Transverse colon (tissue), 4 donors: ENCODE measurements at regions not wholly inside any gene's neighbourhood (a gene's known extent, or its start where the extent isn't known, plus 50 kb on each side); places are given as distances from the start of the nearest gene placed in this dataset.
"Not testable (repeated sequence)": the region's sequence is repeated elsewhere in the genome, so short reads cannot be mapped to it uniquely, and the experiment has no call there.

Experiments
- DNase-seq: peaks from one replicate; pipeline ENCODE4 v3.0.0-alpha.2; 2019
- H3K27ac ChIP-seq, 4 donors: fragments of 200-600 bp; sonication (generic); 2 replicates each; pipeline ENCODE4 v1.5.1; 2016 to 2018; ENCODE audit warnings: inconsistent platforms in 4 of 4
- H3K27me3 ChIP-seq: fragments of 200-600 bp; sonication (generic); 2 replicates; pipeline ENCODE4 v1.5.1; 2017; ENCODE audit warnings: inconsistent platforms
- H3K36me3 ChIP-seq, 4 donors: fragments of 200-600 bp; sonication (generic); 2 replicates each; pipeline ENCODE4 v1.5.1; 2017 to 2019; ENCODE audit warnings: inconsistent platforms in 4 of 4
- H3K4me1 ChIP-seq, 4 donors: fragments of 200-600 bp; sonication (generic); 2 replicates each; pipeline ENCODE4 v1.5.1; 2017 to 2020; ENCODE audit warnings: inconsistent platforms in 4 of 4
- H3K4me3 ChIP-seq, 4 donors: fragments of 200-600 bp; sonication (generic); 1 replicate in 1 of 4; 2 replicates in 3 of 4; pipeline versions ENCODE4 v1.5.1 to v1.6.1; 2017 to 2019; ENCODE audit warnings: inconsistent platforms in 4 of 4
- H3K9me3 ChIP-seq, 2 donors: fragments of 200-600 bp; sonication (generic); 2 replicates each; pipeline ENCODE4 v1.5.1; 2017 to 2019; ENCODE audit warnings: inconsistent platforms in 2 of 2
- CTCF ChIP-seq, 5 experiments: fragments of 200-600 bp in 3 of 5; fragments of 450-650 bp in 2 of 5; sonication (generic) in 3 of 5; IDR thresholded peaks; 1 replicate in 2 of 5; 2 replicates in 3 of 5; pipeline ENCODE4 v1.5.1; 2016 to 2017; ENCODE audit warnings: antibody characterized with exemption in 5 of 5, inconsistent platforms in 3 of 5, mild to moderate bottlenecking in 2 of 5, moderate library complexity in 1 of 5
- EP300 ChIP-seq: sonication (generic); formaldehyde crosslinking; IDR thresholded peaks from one replicate; pipeline ENCODE4 v1.6.1; 2017; ENCODE audit warnings: antibody characterized with exemption, low read depth
- WGBS, 2 donors: methylation state at CpG; one replicate each; pipeline ENCODE4 v1.1.5; 2018; ENCODE audit warnings: low coverage in 1 of 2; 5-methylcytosine and 5-hydroxymethylcytosine counted together
- in situ Hi-C, 4 donors: fragments of 200-750 bp; cut with MboI; loops; one replicate each; pipeline versions ENCODE4 v1.15.0 to v1.15.1; 2017; ENCODE audit warnings: low sequenced_read_pairs in 3 of 4, low pct_ligation_motif_present in 1 of 4, low pct_unique_long_range_greater_than_20kb in 1 of 4
- intact Hi-C: fragments of 100-400 bp; cut with DNase I; formaldehyde crosslinking; loops from one replicate; pipeline ENCODE4 v1.15.1; 2023; ENCODE audit warnings: low total_unique reads

- no peak for TF ChIP-seq EP300
- peak in 2 of 5 experiments; percentile 18 to 29 for TF ChIP-seq CTCF (IDR thresholded peaks at IDR 0.05)
- in situ Hi-C loops (no loop called here), intact Hi-C loops (no loop called here)
- Histone ChIP-seq H3K9me3 (no peaks in the 10 kb centered on the region), H3K36me3 (no peaks in the 10 kb centered on the region), H3K4me1 (peaks cover 0 to 7% (median 0%) of the 10 kb centered on the region in 4 donors), H3K27me3 (no peaks in the 10 kb centered on the region), H3K4me3 (no peak overlapping the region), H3K27ac (no peak overlapping the region)
- no peak for DNase-seq
These were observed 1531.1 kb downstream of the KHDRBS2 start for GRCh38 chr6:60754879-60755278.

GRCh38 chr6:60750353-60751081 is 1535.5 kb downstream of the KHDRBS2 start:
- WGBS, 2 donors: 66 to 76% methylated on average over 6 to 7 of the region's 7 CpGs
- intact Hi-C loops, H3K36me3 ChIP-seq, H3K4me3 ChIP-seq, in situ Hi-C loops, H3K27ac ChIP-seq, H3K4me1 ChIP-seq, DNase-seq, H3K9me3 ChIP-seq, H3K27me3 ChIP-seq: not testable (repeated sequence)

- 5 to 28% methylated on average over 2 of the region's 2 CpGs for WGBS, 2 donors
- H3K9me3 ChIP-seq, intact Hi-C loops, DNase-seq, H3K4me1 ChIP-seq, H3K27me3 ChIP-seq, H3K36me3 ChIP-seq, H3K4me3 ChIP-seq, in situ Hi-C loops: not testable (repeated sequence)
- H3K27ac ChIP-seq: peak overlapping the region in 2 of 4 donors; percentile 16 to 25
These were observed 1538.1 kb downstream of the KHDRBS2 start for GRCh38 chr6:60747765-60748556.

GRCh38 chr6:60737764-60738425 is 1548.1 kb downstream of the KHDRBS2 start:
- H3K4me3 ChIP-seq, H3K36me3 ChIP-seq, in situ Hi-C loops, intact Hi-C loops, H3K27me3 ChIP-seq, H3K9me3 ChIP-seq, DNase-seq, H3K4me1 ChIP-seq: not testable (repeated sequence)
- peak overlapping the region in 1 of 4 donors; percentile 26 for H3K27ac ChIP-seq
- 18 to 22% methylated on average over 2 of the region's 2 CpGs for WGBS, 2 donors

GRCh38 chr6:60737315-60737714 is 1548.7 kb downstream of the KHDRBS2 start:
- H3K4me3 ChIP-seq, DNase-seq, H3K9me3 ChIP-seq, H3K4me1 ChIP-seq, H3K36me3 ChIP-seq, in situ Hi-C loops, intact Hi-C loops, H3K27me3 ChIP-seq: not testable (repeated sequence)
- H3K27ac ChIP-seq: peak overlapping the region in 2 of 4 donors; percentile 19 to 26
- WGBS, 2 donors: 30 to 37% methylated on average over 3 to 6 of the region's 6 CpGs

- in situ Hi-C loops, H3K4me1 ChIP-seq, H3K36me3 ChIP-seq, DNase-seq, H3K9me3 ChIP-seq, H3K27ac ChIP-seq, H3K4me3 ChIP-seq, intact Hi-C loops, H3K27me3 ChIP-seq: not testable (repeated sequence)
- 94 to 95% methylated on average over 5 of the region's 5 CpGs for WGBS, 2 donors
These were observed 1562.1 kb downstream of the KHDRBS2 start for GRCh38 chr6:60723935-60724334.
